Stimulated activated CD4-positive, alpha-beta T cell treated with anti-CD3 and anti-CD28 coated beads, TNF-alpha, amount 100 ng/mL, for 48 hours (primary cell): ENCODE measurements at regions not wholly inside any gene's neighbourhood (a gene's known extent, or its start where the extent isn't known, plus 50 kb on each side); places are given as distances from the start of the nearest gene placed in this dataset.
"Not testable (repeated sequence)": the region's sequence is repeated elsewhere in the genome, so short reads cannot be mapped to it uniquely, and the experiment has no call there.

Experiments
- DNase-seq, 3 donors: peaks; one replicate each; pipeline ENCODE4 v3.0.0-alpha.2; 2020; ENCODE audit warnings: low read depth in 3 of 3

- DNase-seq, result no peak
Observed at GRCh38 chr2:83970217-83970929, 488.7 kb downstream of the SUCLG1 start.

GRCh38 chr2:83969085-83969484 is 490.0 kb downstream of the SUCLG1 start:
- DNase-seq, result no peak

GRCh38 chr2:83967854-83968253 is 491.2 kb downstream of the SUCLG1 start:
- DNase-seq, result no peak

GRCh38 chr2:83966946-83967345 is 492.1 kb downstream of the SUCLG1 start:
- DNase-seq, result not testable (repeated sequence)

GRCh38 chr2:83961512-83961911 is 497.6 kb downstream of the SUCLG1 start:
- DNase-seq, result no peak

GRCh38 chr2:83960371-83960770 is 498.7 kb downstream of the SUCLG1 start:
- DNase-seq, result no peak

GRCh38 chr2:83959266-83959665 is 499.8 kb downstream of the SUCLG1 start:
- no peak for DNase-seq

- no peak for DNase-seq
Observed at GRCh38 chr2:83956991-83957390, 502.1 kb downstream of the SUCLG1 start.

- no peak for DNase-seq
Observed at GRCh38 chr2:83953697-83954096, 505.4 kb downstream of the SUCLG1 start.

GRCh38 chr2:83951378-83951947 is 507.6 kb downstream of the SUCLG1 start:
- no peak for DNase-seq

- no peak for DNase-seq
Observed at GRCh38 chr2:83949361-83949760, 509.7 kb downstream of the SUCLG1 start.

- no peak for DNase-seq
Observed at GRCh38 chr2:83944191-83944590, 514.9 kb downstream of the SUCLG1 start.

GRCh38 chr2:83943265-83943664 is 515.8 kb downstream of the SUCLG1 start:
- no peak for DNase-seq

GRCh38 chr2:83941886-83942285 is 517.2 kb downstream of the SUCLG1 start:
- DNase-seq, result no peak

GRCh38 chr2:83933749-83934148 is 525.3 kb downstream of the SUCLG1 start:
- no peak for DNase-seq

GRCh38 chr2:83923531-83923930 is 535.5 kb downstream of the SUCLG1 start:
- no peak for DNase-seq

GRCh38 chr2:83916559-83916958 is 542.5 kb downstream of the SUCLG1 start:
- DNase-seq, result no peak

GRCh38 chr2:83915381-83915780 is 543.7 kb downstream of the SUCLG1 start:
- no peak for DNase-seq

- no peak for DNase-seq
Observed at GRCh38 chr2:83908750-83909149, 550.3 kb downstream of the SUCLG1 start.

- DNase-seq, result no peak
Observed at GRCh38 chr2:83901317-83901716, 557.8 kb downstream of the SUCLG1 start.

GRCh38 chr2:83900862-83901261 is 558.2 kb downstream of the SUCLG1 start:
- no peak for DNase-seq

- no peak for DNase-seq
Observed at GRCh38 chr2:83899271-83899670, 559.8 kb downstream of the SUCLG1 start.

GRCh38 chr2:83894976-83895375 is 564.1 kb downstream of the SUCLG1 start:
- no peak for DNase-seq

GRCh38 chr2:83887757-83888156 is 571.3 kb downstream of the SUCLG1 start:
- DNase-seq, result no peak
